ENCODE measurements at regions not wholly inside any gene's neighbourhood (a gene's known extent, or its start where the extent isn't known, plus 50 kb on each side); places are given as distances from the start of the nearest gene placed in this dataset.

DNA sequence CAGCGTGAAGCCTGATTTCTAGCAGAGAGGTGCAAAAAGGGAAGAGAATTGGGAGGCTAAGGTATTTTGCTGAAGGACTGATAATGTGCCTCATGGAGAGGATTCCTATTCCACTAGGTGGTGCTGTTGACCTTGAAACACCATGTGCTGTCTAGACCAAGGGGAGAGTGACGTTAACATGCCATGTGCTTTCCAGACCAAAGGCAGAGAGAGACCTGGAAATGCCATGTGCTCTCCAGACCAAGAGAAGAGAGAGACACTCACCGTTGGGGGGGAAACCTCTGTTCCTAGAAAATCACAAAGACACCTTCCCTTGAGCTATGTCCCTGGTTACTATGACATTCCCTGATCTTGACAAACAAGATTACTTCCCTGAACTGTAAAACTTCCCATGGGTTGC lies 286.0 kb upstream of the TUSC1 start:
- TF ChIP-seq POLR2AphosphoS5 (IDR thresholded peaks at IDR 0.05) (no peak), POLR2A (IDR thresholded peaks at IDR 0.05) (no peak)
- Histone ChIP-seq H3K27me3 (no peaks in the 10 kb centered on the region), H3K4me3 (no peak overlapping the region), H3K9me3 (peaks cover 4 to 5% of the 10 kb centered on the region in 2 donors), H3K4me1 (no peaks in the 10 kb centered on the region), H3K36me3 (no peaks in the 10 kb centered on the region), H3K27ac (no peak overlapping the region)
- intact Hi-C loops (cut with DNase I; ENCODE audit: low total_unique reads), result no loop called here
- no peak for DNase-seq (ENCODE audit: low spot score in 2 of 2)

DNA sequence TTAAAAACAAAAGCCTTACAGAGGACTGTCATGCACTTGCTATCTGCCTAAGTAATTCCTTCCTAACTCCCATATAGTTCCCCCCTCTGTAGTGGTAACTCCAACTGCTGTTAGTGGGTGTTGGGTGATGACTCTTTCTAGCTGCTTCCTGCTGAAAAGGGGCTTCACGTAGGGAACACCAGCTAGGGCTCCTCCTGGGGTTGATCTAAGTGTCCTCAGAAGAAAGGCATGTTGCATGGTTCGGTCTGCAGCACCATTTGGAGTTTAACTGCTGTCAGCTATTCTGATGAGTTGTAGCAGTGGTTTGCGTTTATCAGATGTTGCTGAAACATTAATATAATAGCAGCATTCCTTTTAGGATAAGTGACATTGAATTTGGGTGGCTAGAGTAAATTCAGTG lies 281.9 kb upstream of the TUSC1 start:
- no peak for DNase-seq (ENCODE audit: low spot score in 2 of 2)
- Histone ChIP-seq H3K4me3 (no peak overlapping the region), H3K27ac (no peak overlapping the region), H3K36me3 (no peaks in the 10 kb centered on the region), H3K27me3 (no peaks in the 10 kb centered on the region), H3K9me3 (peaks cover 4 to 5% of the 10 kb centered on the region in 2 donors), H3K4me1 (no peaks in the 10 kb centered on the region)
- TF ChIP-seq POLR2AphosphoS5 (IDR thresholded peaks at IDR 0.05), result no peak
- TF ChIP-seq POLR2A (IDR thresholded peaks at IDR 0.05), result no peak
- intact Hi-C loops (cut with DNase I; ENCODE audit: low total_unique reads), result no loop called here

DNA sequence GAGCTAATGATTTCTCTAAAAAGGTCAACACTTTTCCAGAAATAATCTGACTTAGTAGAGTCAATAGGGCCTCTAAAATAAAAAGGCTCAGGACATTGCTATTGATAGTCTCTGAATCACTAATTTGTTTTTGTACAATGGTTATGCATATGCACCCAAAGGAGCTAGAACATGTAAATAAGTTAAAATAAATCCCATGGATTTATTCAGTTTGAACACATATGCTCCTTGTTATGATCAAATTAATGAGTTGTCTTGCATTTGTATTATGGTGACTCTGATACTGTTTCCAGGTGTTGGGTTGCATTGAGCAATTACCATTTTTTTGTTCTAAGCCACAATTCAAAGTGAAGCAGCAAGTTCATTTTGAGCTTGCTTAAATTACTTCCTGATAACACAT lies 276.0 kb upstream of the TUSC1 start:
- intact Hi-C loops (cut with DNase I; ENCODE audit: low total_unique reads), result no loop called here
- no peaks in the 10 kb centered on the region for H3K9me3 ChIP-seq
- H3K27me3 ChIP-seq, result no peaks in the 10 kb centered on the region
- TF ChIP-seq POLR2A (IDR thresholded peaks at IDR 0.05), result no peak
- TF ChIP-seq CTCF (IDR thresholded peaks at IDR 0.05), result no peak
- no peak for TF ChIP-seq POLR2AphosphoS5 (IDR thresholded peaks at IDR 0.05)
- H3K27ac ChIP-seq, result no peak overlapping the region
- no peak for DNase-seq (ENCODE audit: low spot score in 2 of 2)
- H3K4me3 ChIP-seq, result no peak overlapping the region
- H3K4me1 ChIP-seq, result no peaks in the 10 kb centered on the region
- no peaks in the 10 kb centered on the region for H3K36me3 ChIP-seq

DNA sequence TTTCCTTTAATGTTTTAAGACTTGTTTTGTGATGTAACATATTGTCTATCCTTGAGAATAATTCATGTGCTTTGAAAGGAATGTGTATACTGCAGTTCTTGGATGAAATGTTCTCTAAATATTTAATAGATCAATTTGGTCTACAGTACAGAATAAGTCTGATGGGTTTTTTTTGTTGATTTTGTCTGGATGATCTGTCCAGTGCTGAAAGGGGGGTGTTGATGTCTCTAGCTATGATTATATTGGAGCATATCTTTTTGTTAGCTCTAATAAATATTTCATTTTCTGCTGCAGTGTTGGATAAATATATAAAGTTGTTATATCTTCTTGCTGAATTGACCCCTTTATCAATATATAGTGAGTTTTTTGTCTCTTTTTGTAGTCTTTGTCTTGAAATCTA lies 269.9 kb upstream of the TUSC1 start:
- intact Hi-C loops (cut with DNase I; ENCODE audit: low total_unique reads), result no loop called here
- H3K27ac ChIP-seq, result no peak overlapping the region
- H3K4me1 ChIP-seq, result no peaks in the 10 kb centered on the region
- H3K36me3 ChIP-seq, result no peaks in the 10 kb centered on the region
- H3K9me3 ChIP-seq, result peaks cover 0 to 7% of the 10 kb centered on the region in 2 donors
- no peaks in the 10 kb centered on the region for H3K27me3 ChIP-seq
- no peak for TF ChIP-seq POLR2AphosphoS5 (IDR thresholded peaks at IDR 0.05)
- TF ChIP-seq POLR2A (IDR thresholded peaks at IDR 0.05), result no peak
- TF ChIP-seq CTCF (IDR thresholded peaks at IDR 0.05), result no peak
- no peak for DNase-seq (ENCODE audit: low spot score in 2 of 2)
- no peak overlapping the region for H3K4me3 ChIP-seq

DNA sequence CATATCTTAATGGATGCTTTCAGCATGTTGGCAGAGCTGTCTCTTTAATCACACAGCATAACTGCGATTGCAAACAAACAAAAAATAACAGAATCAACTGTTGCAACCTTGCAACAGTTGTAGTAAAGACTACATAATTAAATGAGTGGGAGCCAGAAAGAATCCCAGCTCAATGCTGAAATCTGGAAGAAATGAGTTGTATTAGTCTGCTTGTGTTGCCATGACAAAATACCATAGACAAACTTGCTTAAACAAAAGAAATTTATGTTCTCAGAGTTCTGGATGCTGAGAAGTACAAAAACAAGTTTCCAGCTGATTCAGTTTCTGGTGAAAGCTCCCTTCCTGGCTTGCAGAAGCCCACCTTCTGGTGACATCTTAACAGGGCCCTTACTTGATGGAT lies 260.9 kb upstream of the TUSC1 start:
- no peak overlapping the region for H3K4me3 ChIP-seq
- no peaks in the 10 kb centered on the region for H3K27me3 ChIP-seq
- H3K9me3 ChIP-seq, result no peaks in the 10 kb centered on the region
- no peaks in the 10 kb centered on the region for H3K4me1 ChIP-seq
- intact Hi-C loops (cut with DNase I; ENCODE audit: low total_unique reads), result no loop called here
- TF ChIP-seq POLR2A (IDR thresholded peaks at IDR 0.05) (no peak), CTCF (IDR thresholded peaks at IDR 0.05) (no peak), POLR2AphosphoS5 (IDR thresholded peaks at IDR 0.05) (no peak)
- no peaks in the 10 kb centered on the region for H3K36me3 ChIP-seq
- H3K27ac ChIP-seq, result no peak overlapping the region
- DNase-seq (ENCODE audit: low spot score in 2 of 2), result no peak

DNA sequence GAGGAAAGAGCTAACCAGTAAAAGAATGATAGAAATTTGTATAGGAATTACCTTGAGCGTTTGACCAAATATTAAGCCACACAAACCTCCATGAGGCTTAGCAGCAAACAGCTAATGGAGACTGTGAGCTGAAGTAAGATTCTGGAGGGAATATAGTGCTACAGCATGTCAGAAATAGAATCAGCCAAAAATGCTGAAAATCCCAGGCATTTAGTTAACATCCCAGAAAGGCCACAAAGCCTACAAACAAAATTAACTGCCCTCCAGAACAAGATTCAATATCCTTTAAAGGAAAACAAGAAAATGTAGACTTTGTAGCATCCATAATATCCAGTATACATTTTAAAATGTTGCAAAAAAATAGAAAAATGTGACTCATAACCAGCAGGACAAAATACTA lies 257.8 kb upstream of the TUSC1 start:
- Histone ChIP-seq H3K36me3 (no peaks in the 10 kb centered on the region), H3K27ac (no peak overlapping the region), H3K27me3 (no peaks in the 10 kb centered on the region), H3K9me3 (no peaks in the 10 kb centered on the region), H3K4me1 (no peaks in the 10 kb centered on the region), H3K4me3 (no peak overlapping the region)
- TF ChIP-seq POLR2A (IDR thresholded peaks at IDR 0.05) (no peak), CTCF (IDR thresholded peaks at IDR 0.05) (no peak), POLR2AphosphoS5 (IDR thresholded peaks at IDR 0.05) (no peak)
- intact Hi-C loops (cut with DNase I; ENCODE audit: low total_unique reads), result no loop called here
- no peak for DNase-seq (ENCODE audit: low spot score in 2 of 2)

Measured in breast epithelium (tissue), 4 donors.